ENCODE measurements at regions not wholly inside any gene's neighbourhood (a gene's known extent, or its start where the extent isn't known, plus 50 kb on each side); places are given as distances from the start of the nearest gene placed in this dataset.
"Not testable (repeated sequence)": the region's sequence is repeated elsewhere in the genome, so short reads cannot be mapped to it uniquely, and the experiment has no call there.

DNA sequence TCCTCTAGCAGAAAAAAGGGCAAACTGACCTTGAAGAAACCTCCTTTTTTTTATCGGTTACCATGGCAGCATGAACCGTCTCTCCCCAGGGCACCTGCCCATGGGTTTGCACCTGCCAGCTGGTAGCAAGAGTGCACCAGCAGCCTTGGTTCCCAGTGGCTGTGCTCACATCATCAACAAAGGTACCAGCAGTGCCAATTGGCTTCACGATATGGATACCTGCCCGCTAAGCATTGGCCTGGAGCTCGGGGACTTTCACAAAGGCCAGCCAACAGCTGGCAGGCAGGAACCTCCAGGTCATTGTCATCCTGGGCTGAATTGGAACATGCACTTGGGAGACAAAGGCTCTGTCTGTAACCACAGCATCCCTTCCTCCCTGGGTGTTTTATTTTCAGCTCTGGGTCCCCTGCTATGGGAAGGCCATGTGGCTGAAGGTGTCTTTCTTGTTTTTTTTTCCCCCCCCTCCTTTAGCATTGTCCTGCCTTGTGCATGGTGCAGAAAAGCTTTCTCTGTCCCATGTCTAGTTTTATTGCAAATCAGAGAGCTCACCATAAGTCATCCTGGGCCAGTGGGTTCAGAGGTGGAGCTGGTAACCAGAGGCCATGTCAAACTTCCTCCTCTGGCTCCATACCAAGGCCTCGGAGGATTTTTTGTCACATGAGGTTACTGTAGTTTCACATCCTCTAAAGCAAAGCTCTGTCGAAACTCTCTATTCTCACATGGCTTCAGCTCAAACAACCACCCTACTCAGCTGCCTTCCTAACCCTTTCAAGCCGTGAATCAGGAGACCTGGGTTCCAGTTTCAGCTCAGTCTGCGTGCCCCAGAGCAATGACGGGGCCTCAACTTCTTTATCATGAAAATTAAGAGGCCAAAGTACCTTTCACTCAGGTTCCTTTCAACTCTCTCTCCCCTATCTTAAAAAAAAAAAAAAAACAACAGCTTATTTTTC, 145.5 kb upstream of the MAP3K1 start:
- DNase-seq, result no peak
- TF ChIP-seq, protein P1, sequence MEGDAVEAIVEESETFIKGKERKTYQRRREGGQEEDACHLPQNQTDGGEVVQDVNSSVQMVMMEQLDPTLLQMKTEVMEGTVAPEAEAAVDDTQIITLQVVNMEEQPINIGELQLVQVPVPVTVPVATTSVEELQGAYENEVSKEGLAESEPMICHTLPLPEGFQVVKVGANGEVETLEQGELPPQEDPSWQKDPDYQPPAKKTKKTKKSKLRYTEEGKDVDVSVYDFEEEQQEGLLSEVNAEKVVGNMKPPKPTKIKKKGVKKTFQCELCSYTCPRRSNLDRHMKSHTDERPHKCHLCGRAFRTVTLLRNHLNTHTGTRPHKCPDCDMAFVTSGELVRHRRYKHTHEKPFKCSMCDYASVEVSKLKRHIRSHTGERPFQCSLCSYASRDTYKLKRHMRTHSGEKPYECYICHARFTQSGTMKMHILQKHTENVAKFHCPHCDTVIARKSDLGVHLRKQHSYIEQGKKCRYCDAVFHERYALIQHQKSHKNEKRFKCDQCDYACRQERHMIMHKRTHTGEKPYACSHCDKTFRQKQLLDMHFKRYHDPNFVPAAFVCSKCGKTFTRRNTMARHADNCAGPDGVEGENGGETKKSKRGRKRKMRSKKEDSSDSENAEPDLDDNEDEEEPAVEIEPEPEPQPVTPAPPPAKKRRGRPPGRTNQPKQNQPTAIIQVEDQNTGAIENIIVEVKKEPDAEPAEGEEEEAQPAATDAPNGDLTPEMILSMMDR (IDR thresholded peaks at IDR 0.05; ENCODE audit: low read depth, low read length), result no peak
- Histone ChIP-seq H3K27me3 (ENCODE audit: insufficient read depth, low read depth, severe bottlenecking) (no peaks in the 10 kb centered on the region), H3K36me3 (no peaks in the 10 kb centered on the region), H3K9me3 (ENCODE audit: severe bottlenecking) (no peaks in the 10 kb centered on the region), H3K27ac (no peak overlapping the region), H3K4me3 (ENCODE audit: low read depth, low read length) (no peak overlapping the region)

DNA sequence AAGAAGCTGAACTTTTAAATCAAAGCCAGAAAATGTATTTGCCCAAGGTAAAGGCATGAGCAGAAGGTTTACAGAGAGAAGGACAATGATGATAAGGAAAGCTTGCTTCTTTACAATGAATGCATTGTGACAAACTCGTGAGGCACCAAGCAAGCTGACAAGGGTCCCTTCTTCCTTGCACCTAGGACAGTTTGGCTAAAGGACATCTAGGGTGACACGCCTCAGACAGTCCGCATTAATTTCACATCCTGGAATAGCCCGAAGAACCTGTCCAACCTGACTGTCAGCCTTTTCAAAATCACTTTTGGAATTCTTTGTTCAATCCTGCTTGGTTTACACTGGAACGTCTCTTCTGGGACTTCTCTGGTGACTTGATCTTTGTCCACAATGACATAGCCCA, 146.4 kb upstream of the MAP3K1 start:
- H3K27me3 ChIP-seq (ENCODE audit: insufficient read depth, low read depth, severe bottlenecking), result no peaks in the 10 kb centered on the region
- TF ChIP-seq, protein P1 (IDR thresholded peaks at IDR 0.05; ENCODE audit: low read depth, low read length), result no peak
- H3K9me3 ChIP-seq (ENCODE audit: severe bottlenecking), result no peaks in the 10 kb centered on the region
- H3K4me3 ChIP-seq (ENCODE audit: low read depth, low read length), result no peak overlapping the region
- H3K36me3 ChIP-seq, result no peaks in the 10 kb centered on the region
- DNase-seq, result no peak
- no peak overlapping the region for H3K27ac ChIP-seq

DNA sequence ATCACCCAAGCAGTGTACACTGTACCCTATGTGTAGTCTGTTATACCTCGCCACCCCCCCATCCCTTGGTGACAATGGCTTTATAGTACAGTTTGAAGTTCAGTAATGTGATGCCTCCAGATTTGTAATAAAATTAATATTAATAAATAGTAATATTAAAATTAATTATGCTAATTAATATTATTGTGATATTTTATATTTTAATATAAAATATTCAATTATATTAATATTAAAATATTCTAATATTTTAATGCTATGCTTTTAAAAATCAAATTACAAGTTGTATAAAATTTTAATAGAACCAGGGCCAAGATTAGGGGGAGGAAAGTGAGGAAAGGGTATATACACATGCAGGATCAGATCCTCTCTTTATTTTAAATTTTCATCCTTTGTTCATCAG, 147.7 kb upstream of the MAP3K1 start:
- Histone ChIP-seq H3K27ac (no peak overlapping the region), H3K4me3 (ENCODE audit: low read depth, low read length) (no peak overlapping the region)
- TF ChIP-seq, protein P1 (IDR thresholded peaks at IDR 0.05; ENCODE audit: low read depth, low read length), result no peak

DNA sequence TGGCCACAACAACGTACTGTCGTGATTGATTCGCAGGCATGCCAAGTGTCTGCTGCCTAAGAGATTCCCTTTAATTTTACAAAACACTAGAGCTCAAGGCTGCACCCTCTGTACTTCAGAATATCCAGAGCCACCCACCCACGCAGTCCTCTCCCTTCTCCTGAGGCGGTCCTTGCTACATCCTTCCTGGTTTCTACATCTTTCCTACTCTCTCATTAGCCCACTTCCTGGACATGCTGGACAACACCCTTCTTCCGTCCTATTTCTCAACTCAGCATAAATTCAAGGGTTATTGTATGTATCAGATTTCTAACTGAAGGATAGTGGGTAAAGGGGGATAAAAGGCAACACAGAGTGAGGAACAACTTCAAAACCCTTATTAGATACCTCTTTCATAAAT, 148.4 kb upstream of the MAP3K1 start:
- Histone ChIP-seq H3K27ac (no peak overlapping the region), H3K27me3 (ENCODE audit: insufficient read depth, low read depth, severe bottlenecking) (no peaks in the 10 kb centered on the region), H3K9me3 (ENCODE audit: severe bottlenecking) (no peaks in the 10 kb centered on the region), H3K36me3 (no peaks in the 10 kb centered on the region), H3K4me3 (ENCODE audit: low read depth, low read length) (no peak overlapping the region)
- TF ChIP-seq, protein P1 (IDR thresholded peaks at IDR 0.05; ENCODE audit: low read depth, low read length), result no peak
- DNase-seq, result no peak

More for the DNA sequence above, 147.7 kb upstream of the MAP3K1 start:
- no peak for DNase-seq
- no peaks in the 10 kb centered on the region for H3K27me3 ChIP-seq (ENCODE audit: insufficient read depth, low read depth, severe bottlenecking)
- H3K9me3 ChIP-seq (ENCODE audit: severe bottlenecking), result no peaks in the 10 kb centered on the region
- no peaks in the 10 kb centered on the region for H3K36me3 ChIP-seq

DNA sequence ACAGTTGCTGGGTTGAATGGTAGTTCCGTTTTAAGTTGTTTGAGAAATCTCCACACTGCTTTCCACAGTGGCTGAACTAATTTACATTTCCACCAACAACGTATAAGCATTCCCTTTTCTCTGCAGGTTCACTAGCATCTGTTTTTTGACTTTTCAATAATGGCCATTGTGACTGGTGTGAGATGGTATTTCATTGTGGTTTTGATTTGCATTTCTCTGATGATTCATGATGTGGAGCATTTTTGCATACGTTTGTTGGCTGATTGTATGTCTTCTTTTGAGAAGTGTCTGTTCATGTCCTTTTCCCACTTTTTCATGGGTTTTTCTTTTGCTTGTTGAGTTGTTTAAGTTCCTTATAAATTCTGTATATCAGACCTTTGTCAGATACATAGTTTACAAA, 150.2 kb upstream of the MAP3K1 start:
- H3K4me3 ChIP-seq (ENCODE audit: low read depth, low read length); H3K9me3 ChIP-seq (ENCODE audit: severe bottlenecking); H3K36me3 ChIP-seq; H3K27ac ChIP-seq; H3K27me3 ChIP-seq (ENCODE audit: insufficient read depth, low read depth, severe bottlenecking); DNase-seq: not testable (repeated sequence)

DNA sequence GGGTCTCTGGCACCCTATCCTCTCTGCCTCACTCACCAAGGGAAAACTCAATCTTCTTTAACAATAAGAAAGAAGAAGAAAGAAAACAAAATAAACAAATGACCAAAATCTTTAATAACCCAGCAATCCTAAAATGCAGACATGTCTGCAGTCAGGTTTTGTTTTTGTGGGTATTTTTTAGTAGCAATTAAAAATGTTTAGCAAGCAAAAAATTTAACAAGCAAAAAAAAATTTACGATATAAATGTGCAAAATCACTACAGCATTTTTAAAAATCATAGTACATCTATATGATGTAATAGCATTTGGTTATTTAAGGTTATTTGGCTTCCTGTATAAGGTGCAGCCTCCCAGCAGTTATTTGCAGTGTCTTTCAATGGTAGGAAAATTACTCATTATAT, 151.3 kb upstream of the MAP3K1 start:
- TF ChIP-seq, protein P1 (IDR thresholded peaks at IDR 0.05; ENCODE audit: low read depth, low read length), result no peak
- Histone ChIP-seq H3K4me3 (ENCODE audit: low read depth, low read length) (no peak overlapping the region), H3K9me3 (ENCODE audit: severe bottlenecking) (no peaks in the 10 kb centered on the region), H3K27ac (no peak overlapping the region), H3K36me3 (no peaks in the 10 kb centered on the region), H3K27me3 (ENCODE audit: insufficient read depth, low read depth, severe bottlenecking) (no peaks in the 10 kb centered on the region)
- no peak for DNase-seq
